HCT116 (cell line): ENCODE measurements at regions not wholly inside any gene's neighbourhood (a gene's known extent, or its start where the extent isn't known, plus 50 kb on each side); places are given as distances from the start of the nearest gene placed in this dataset.

Experiments
- ATAC-seq: fragments of 200-7000 bp; cut with Tn5 transposase; 2 replicates; pipeline ENCODE4 v1.9.1; 2020; ENCODE audit warnings: mild to moderate bottlenecking, moderate library complexity
- BruUV-seq: library from RNA; stranded (reverse); fragments of 400-500 nt; replicated peaks from 2 replicates; lab custom pipeline; 2021; lab: Mats Ljungman, UMichigan
- CTCF ChIA-PET: fragments of 300-600 bp; sonication (Branson Sonifier 250); formaldehyde crosslinking; loops from one replicate; lab custom pipeline; 2021; ENCODE audit warnings: antibody characterized with exemption; lab: Charles Lee
- POLR2A ChIA-PET: fragments of 300-600, 350-600 bp; sonication (Branson Sonifier 250); formaldehyde crosslinking; loops from one replicate; lab custom pipeline; 2021; ENCODE audit warnings: antibody characterized with exemption; lab: Charles Lee
- RAD21 ChIA-PET, 2 experiments: fragments of 300-600 bp; sonication (Branson Sonifier 250); formaldehyde crosslinking; loops; one replicate each; lab custom pipeline; 2023; ENCODE audit warnings: low total read pairs in 2 of 2; ENCODE audit not compliant: uncharacterized antibody in 2 of 2, unreplicated experiment in 2 of 2, low non-redundant PET in 1 of 2; lab: Charles Lee
- DNase-seq: peaks from one replicate; pipeline ENCODE4 v3.0.0-alpha.2; 2010; ENCODE audit warnings: low read depth, low spot score
- H2AFZ ChIP-seq: fragments of 200-600 bp; shearing (Covaris generic), sonication (generic); 2 replicates; pipeline ENCODE4 v1.6.1; 2017; ENCODE audit warnings: low read depth, mixed run types, mixed read lengths, antibody characterized with exemption, low read length; ENCODE audit not compliant: poor library complexity, severe bottlenecking
- H3K27ac ChIP-seq: 2 replicates; pipeline ENCODE4 v1.5.1; 2012; ENCODE audit warnings: low read depth, low read length
- H3K27me3 ChIP-seq: fragments of 200-600 bp; sonication (generic); 2 replicates; pipeline ENCODE4 v1.6.1; 2016; ENCODE audit warnings: mixed run types, low read length, mixed read lengths; ENCODE audit not compliant: insufficient read depth
- H3K36me3 ChIP-seq, 2 experiments: fragments of 200-500 bp in 1 of 2; fragments of 200-600 bp in 1 of 2; sonication (Bioruptor generic) in 1 of 2; sonication (generic) in 1 of 2; 2 replicates each; pipeline versions ENCODE4 v1.5.1 to v1.6.1; 2014 to 2016; ENCODE audit warnings: low read length in 2 of 2, inconsistent platforms in 1 of 2, mixed read lengths in 1 of 2, mixed run types in 1 of 2; ENCODE audit not compliant: insufficient read depth in 2 of 2, control insufficient read depth in 1 of 2
- H3K4me1 ChIP-seq, 2 experiments: fragments of 200-600 bp in 1 of 2; sonication (generic) in 1 of 2; 2 replicates each; pipeline versions ENCODE4 v1.5.1 to v1.6.1; 2012 to 2017; ENCODE audit warnings: low read length in 2 of 2, inconsistent platforms in 1 of 2, mild to moderate bottlenecking in 1 of 2, mixed read lengths in 1 of 2, mixed run types in 1 of 2, moderate library complexity in 1 of 2; ENCODE audit not compliant: insufficient read depth in 2 of 2, control insufficient read depth in 1 of 2
- H3K4me2 ChIP-seq: fragments of 200-600 bp; sonication (generic); 2 replicates; pipeline ENCODE4 v1.6.1; 2017; ENCODE audit warnings: mixed run types, low read length, mixed read lengths
- H3K4me3 ChIP-seq, 2 experiments: fragments of 200-600 bp in 1 of 2; sonication (generic) in 1 of 2; replicated peaks in 1 of 2; 2 replicates each; pipeline ENCODE4 v1.5.1; 2011 to 2016; ENCODE audit warnings: low read length in 2 of 2, control low read depth in 1 of 2, low read depth in 1 of 2, mild to moderate bottlenecking in 1 of 2, mixed read lengths in 1 of 2, mixed run types in 1 of 2
- H3K79me2 ChIP-seq: fragments of 200-600 bp; sonication (generic); 2 replicates; pipeline ENCODE4 v1.6.1; 2017; ENCODE audit warnings: mild to moderate bottlenecking, mixed run types, low read length, moderate library complexity, mixed read lengths; ENCODE audit not compliant: insufficient read depth
- H3K9ac ChIP-seq: fragments of 200-600 bp; sonication (generic); 2 replicates; pipeline ENCODE4 v1.6.1; 2016; ENCODE audit warnings: low read length, mixed read lengths
- H3K9me2 ChIP-seq: fragments of 200-600 bp; sonication (generic), shearing (Covaris generic); 2 replicates; pipeline ENCODE4 v1.6.1; 2017; ENCODE audit warnings: mixed run types, mild to moderate bottlenecking, moderate library complexity; ENCODE audit not compliant: insufficient read depth
- H3K9me3 ChIP-seq, 2 experiments: fragments of 200-500 bp in 1 of 2; fragments of 200-600 bp in 1 of 2; sonication (Bioruptor generic) in 1 of 2; sonication (generic) in 1 of 2; 2 replicates each; pipeline ENCODE4 v1.6.1; 2014 to 2017; ENCODE audit warnings: low read length in 2 of 2, mixed read lengths in 2 of 2, inconsistent platforms in 1 of 2, low read depth in 1 of 2, mild to moderate bottlenecking in 1 of 2, mixed run types in 1 of 2, moderate library complexity in 1 of 2; ENCODE audit not compliant: control insufficient read depth in 1 of 2, insufficient read depth in 1 of 2
- H4K20me1 ChIP-seq: fragments of 200-600 bp; sonication (generic), shearing (Covaris generic); 2 replicates; pipeline ENCODE4 v1.6.1; 2017; ENCODE audit warnings: mixed run types, mild to moderate bottlenecking, moderate library complexity; ENCODE audit not compliant: insufficient read depth
- ATF3 ChIP-seq: IDR thresholded peaks from 2 replicates; pipeline ENCODE4 v1.6.1; 2012
- CEBPB ChIP-seq: IDR thresholded peaks from 2 replicates; pipeline ENCODE4 v1.6.1; 2012; ENCODE audit warnings: low read depth
- CTCF ChIP-seq, 3 experiments: fragments of 200-600 bp in 1 of 3; sonication (generic) in 1 of 3; IDR thresholded peaks in 2 of 3; conservative IDR thresholded peaks in 1 of 3; 2 replicates each; pipeline ENCODE4 v1.5.1; 2012 to 2017; ENCODE audit warnings: low read depth in 2 of 3, low read length in 2 of 3, antibody characterized with exemption in 1 of 3, borderline replicate concordance in 1 of 3, control low read depth in 1 of 3, mild to moderate bottlenecking in 1 of 3, mixed read lengths in 1 of 3, mixed run types in 1 of 3, moderate library complexity in 1 of 3; ENCODE audit not compliant: insufficient read depth in 1 of 3
- EGR1 ChIP-seq: IDR thresholded peaks from 2 replicates; pipeline ENCODE4 v1.6.1; 2012; ENCODE audit warnings: low read depth
- ELF1 ChIP-seq: IDR thresholded peaks from 2 replicates; pipeline ENCODE4 v1.6.1; 2012; ENCODE audit warnings: low read depth, borderline replicate concordance
- EZH2 ChIP-seq: fragments of 200-600 bp; sonication (generic); IDR thresholded peaks from 2 replicates; pipeline ENCODE4 v1.6.1; 2017; ENCODE audit warnings: antibody characterized with exemption, mixed run types
- EZH2phosphoT487 ChIP-seq: fragments of 200-600 bp; IDR thresholded peaks from 2 replicates; pipeline ENCODE4 v1.6.1; 2018; ENCODE audit warnings: antibody characterized with exemption, borderline replicate concordance
- FOSL1 ChIP-seq: IDR thresholded peaks from 2 replicates; pipeline ENCODE4 v1.6.1; 2012; ENCODE audit warnings: low read depth
- POLR2A ChIP-seq: IDR thresholded peaks from 2 replicates; pipeline ENCODE4 v1.7.0; 2011; ENCODE audit warnings: borderline replicate concordance; ENCODE audit not compliant: insufficient read depth, insufficient read length; ENCODE audit errors: extremely low read depth
- POLR2AphosphoS5 ChIP-seq: IDR thresholded peaks from 2 replicates; pipeline ENCODE4 v1.6.1; 2011; ENCODE audit warnings: mild to moderate bottlenecking, low read depth, low read length, moderate library complexity
- RAD21 ChIP-seq: IDR thresholded peaks from 2 replicates; pipeline ENCODE4 v1.6.1; 2012; ENCODE audit warnings: low read depth, mild to moderate bottlenecking
- SP1 ChIP-seq: IDR thresholded peaks from 2 replicates; pipeline ENCODE4 v1.6.1; 2012; ENCODE audit warnings: low read depth
- TCF7L2 ChIP-seq: IDR thresholded peaks from 2 replicates; pipeline ENCODE4 v1.7.0; 2011; ENCODE audit warnings: borderline replicate concordance, inconsistent platforms; ENCODE audit not compliant: insufficient read depth, insufficient read length; ENCODE audit errors: extremely low read depth
- YY1 ChIP-seq: IDR thresholded peaks from 2 replicates; pipeline ENCODE4 v1.6.1; 2011; ENCODE audit warnings: low read length, low read depth, moderate library complexity, mild to moderate bottlenecking; ENCODE audit not compliant: insufficient replicate concordance; ENCODE audit errors: extremely low read depth
- ZBTB33 ChIP-seq: IDR thresholded peaks from 2 replicates; pipeline ENCODE4 v1.6.1; 2011; ENCODE audit warnings: mild to moderate bottlenecking, low read length, moderate library complexity; ENCODE audit not compliant: insufficient replicate concordance; ENCODE audit errors: extremely low read depth
- ZFX ChIP-seq: fragments of 450-650 bp; IDR thresholded peaks from 2 replicates; pipeline ENCODE4 v1.6.1; 2017
- ZNF274 ChIP-seq: fragments of 200-500 bp; sonication (Bioruptor generic); IDR thresholded peaks from 2 replicates; pipeline ENCODE4 v1.6.1; 2014; ENCODE audit warnings: mild to moderate bottlenecking, low read depth, low read length, inconsistent platforms
- intact Hi-C: fragments of 100-400 bp; cut with micrococcal nuclease; formaldehyde crosslinking; loops from 2 replicates; pipeline ENCODE4 v1.10.0; 2022

GRCh38 chr17:71869841-71870545, 250.8 kb upstream of the SOX9 start:
- Histone ChIP-seq H3K27me3 (no peaks in the 10 kb centered on the region), H3K4me1 (peaks cover 3 to 4% of the 10 kb centered on the region in 2 experiments; a peak in 2 of 4 replicates), H3K36me3 (no peaks in the 10 kb centered on the region), H3K9me3 (no peaks in the 10 kb centered on the region), H2AFZ (no peak overlapping the region), H3K9me2 (no peaks in the 10 kb centered on the region), H3K27ac (no peak overlapping the region), H3K79me2 (no peaks in the 10 kb centered on the region), H3K4me2 (no peak overlapping the region), H3K9ac (no peak overlapping the region)
- DNase-seq = no peak
- RAD21 ChIA-PET = no interaction called here
- intact Hi-C loops = no loop called here
- POLR2A ChIA-PET = no interaction called here
- TF ChIP-seq POLR2AphosphoS5 (no peak), ZBTB33 (no peak), EZH2phosphoT487 (no peak), FOSL1 (no peak), RAD21 (no peak), YY1 (no peak), SP1 (no peak), ZFX (no peak), TCF7L2 (no peak), CTCF (IDR thresholded peaks at IDR 0.05 in 2 of 3, conservative IDR thresholded peaks at IDR 0.05 in 1 of 3; ENCODE audit: borderline replicate concordance in 1 of 3, insufficient read depth in 1 of 3, low read depth in 2 of 3, low read length in 2 of 3) (no peak), ATF3 (no peak), ZNF274 (no peak), CEBPB (no peak), EGR1 (no peak), POLR2A (no peak), ELF1 (no peak), EZH2 (no peak)
- TF ChIP-seq, all 23 proteins: peak for 0
- ATAC-seq = no peak
- no peak overlapping the region for H3K4me3 ChIP-seq
- H4K20me1 ChIP-seq = no peaks in the 10 kb centered on the region
- no TSS peak for BruUV-seq
- CTCF ChIA-PET = no interaction called here
